ENCODE measurements at regions not wholly inside any gene's neighbourhood (a gene's known extent, or its start where the extent isn't known, plus 50 kb on each side); places are given as distances from the start of the nearest gene placed in this dataset.
"Not testable (repeated sequence)": the region's sequence is repeated elsewhere in the genome, so short reads cannot be mapped to it uniquely, and the experiment has no call there.

- DNase-seq (ENCODE audit: low spot score) = no peak
Measured at GRCh38 chr19:28632371-28633080, 580.4 kb downstream of the UQCRFS1 start.

DNA sequence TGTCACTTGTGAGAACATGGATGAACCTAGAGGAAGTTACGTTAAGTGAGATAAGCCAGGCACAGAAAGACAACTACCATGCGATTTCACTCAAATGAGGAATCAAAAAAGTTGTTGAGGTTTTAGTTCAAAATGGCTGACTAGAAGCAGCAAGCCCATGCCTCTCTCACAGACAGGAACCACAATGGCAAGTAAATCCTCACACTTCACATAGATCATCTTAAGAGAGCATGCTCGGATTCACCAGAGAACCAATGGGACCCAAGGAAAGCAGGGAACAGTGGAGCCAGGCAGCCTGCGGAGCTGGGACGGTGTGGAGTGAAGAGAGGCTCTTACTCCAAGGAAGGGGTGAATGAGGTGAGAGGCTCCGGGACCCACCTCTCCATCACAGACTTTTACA, 581.0 kb downstream of the UQCRFS1 start:
- no peak for DNase-seq (ENCODE audit: low spot score)

GRCh38 chr19:28627669-28628068, 585.3 kb downstream of the UQCRFS1 start:
- DNase-seq (ENCODE audit: low spot score) = no peak

GRCh38 chr19:28626407-28626806, 586.5 kb downstream of the UQCRFS1 start:
- DNase-seq (ENCODE audit: low spot score) = not testable (repeated sequence)

DNA sequence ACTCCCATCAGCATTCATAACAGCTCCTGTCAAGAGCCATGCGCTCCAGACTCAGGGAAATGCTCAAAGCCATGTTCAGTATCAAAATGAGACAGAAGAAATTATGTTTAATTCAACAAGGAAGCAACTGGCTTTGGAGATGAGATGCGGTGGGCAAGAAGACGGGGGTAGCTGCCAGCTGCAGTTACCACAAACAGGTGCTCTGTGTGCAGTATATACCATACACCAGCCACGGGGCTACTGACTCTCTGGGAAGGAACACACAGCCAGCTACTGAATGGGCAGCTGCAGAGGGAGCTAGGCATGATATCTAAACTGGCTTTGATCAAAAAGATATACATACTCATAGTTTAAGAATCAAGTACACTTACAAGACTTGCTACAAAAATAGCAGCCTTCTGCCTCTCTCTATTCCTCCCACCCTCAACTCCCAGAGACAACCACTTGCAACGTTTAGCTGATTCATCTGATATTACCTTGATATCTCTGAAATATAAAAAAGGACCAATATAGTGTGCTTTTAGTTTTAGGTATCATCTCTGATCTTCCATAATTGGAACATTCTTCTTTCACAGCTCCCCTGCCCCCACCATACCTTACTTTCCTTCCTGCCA, 593.0 kb downstream of the UQCRFS1 start:
- DNase-seq (ENCODE audit: low spot score) = no peak

GRCh38 chr19:28618504-28618903, 594.4 kb downstream of the UQCRFS1 start:
- no peak for DNase-seq (ENCODE audit: low spot score)

DNA sequence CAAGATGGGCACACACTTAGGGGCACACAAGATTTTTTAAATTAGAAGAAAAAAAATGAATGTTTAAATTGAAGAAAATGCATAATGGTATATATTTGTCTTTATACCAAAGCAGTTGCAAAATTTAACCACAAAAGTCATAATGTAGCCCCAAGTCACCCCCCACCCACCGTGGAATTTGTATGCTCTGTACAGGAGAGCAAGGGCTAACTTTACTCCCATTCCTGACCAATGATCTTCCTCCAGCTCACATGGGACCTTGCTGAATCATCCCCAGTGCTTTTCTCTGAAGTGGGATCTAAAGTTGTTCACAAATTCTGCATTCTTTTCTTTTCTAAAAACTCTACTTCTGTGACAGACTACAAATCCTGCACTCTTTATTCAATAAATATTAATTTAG, 597.0 kb downstream of the UQCRFS1 start:
- no peak for DNase-seq (ENCODE audit: low spot score)

DNA sequence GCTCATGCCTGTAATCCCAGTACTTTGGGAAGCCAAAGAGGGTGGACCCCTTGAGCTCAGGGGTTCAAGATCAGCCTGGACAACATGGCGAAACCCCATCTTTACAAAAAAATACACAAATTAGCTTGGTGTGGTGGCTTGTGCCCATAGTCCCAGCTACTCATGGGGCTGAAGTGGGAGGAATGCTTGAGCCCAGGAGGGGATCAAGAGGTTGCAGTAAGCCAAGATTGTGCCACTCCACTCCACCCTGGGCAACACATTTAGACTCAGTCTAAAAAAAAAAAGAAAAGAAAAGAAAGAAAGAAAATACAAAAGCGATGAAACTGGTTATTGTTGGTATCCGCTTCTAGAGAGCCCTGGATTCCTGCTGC, 597.4 kb downstream of the UQCRFS1 start:
- no peak for DNase-seq (ENCODE audit: low spot score)

GRCh38 chr19:28614634-28615545, 598.1 kb downstream of the UQCRFS1 start:
- no peak for DNase-seq (ENCODE audit: low spot score)

- DNase-seq (ENCODE audit: low spot score) = no peak
Measured at GRCh38 chr19:28612275-28612769, 600.6 kb downstream of the UQCRFS1 start.

DNA sequence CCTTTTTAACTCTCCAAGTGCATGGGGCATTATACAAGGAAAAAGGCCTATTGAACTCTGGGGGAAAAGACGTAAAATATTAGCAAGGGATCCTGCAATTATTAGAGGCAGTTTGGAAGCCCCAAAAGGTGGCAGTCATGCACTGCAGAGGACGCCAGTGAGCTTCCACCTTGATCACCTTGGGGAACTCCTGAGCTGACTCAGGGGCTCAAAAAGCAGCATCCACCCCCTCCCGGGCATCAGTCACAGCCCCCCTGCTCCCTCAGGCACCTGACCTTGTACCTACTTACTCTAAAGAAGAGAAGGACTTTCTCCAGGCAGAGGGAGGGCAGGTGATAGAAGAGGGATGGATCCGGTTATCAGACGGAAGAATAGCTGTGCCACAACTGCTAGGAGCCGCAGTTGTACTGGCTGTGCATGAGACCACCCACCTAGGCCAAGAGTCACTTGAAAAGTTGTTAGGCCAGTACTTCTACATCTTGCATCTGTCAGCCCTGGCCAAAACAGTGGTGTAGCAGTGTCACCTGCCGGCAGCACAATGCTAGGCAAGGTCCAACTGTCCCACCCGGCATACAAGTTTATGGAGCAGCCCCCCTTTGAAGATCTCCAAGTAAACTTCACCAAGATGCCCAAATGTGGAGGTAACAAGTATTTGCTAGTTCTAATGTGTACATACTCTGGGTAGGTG, 601.6 kb downstream of the UQCRFS1 start:
- DNase-seq (ENCODE audit: low spot score) = not testable (repeated sequence)

- no peak for DNase-seq (ENCODE audit: low spot score)
Measured at GRCh38 chr19:28610731-28611130, 602.2 kb downstream of the UQCRFS1 start.

- no peak for DNase-seq (ENCODE audit: low spot score)
Measured at GRCh38 chr19:28609944-28610343, 603.0 kb downstream of the UQCRFS1 start.

GRCh38 chr19:28609091-28609755, 603.7 kb downstream of the UQCRFS1 start:
- no peak for DNase-seq (ENCODE audit: low spot score)

GRCh38 chr19:28608292-28608691, 604.7 kb downstream of the UQCRFS1 start:
- DNase-seq (ENCODE audit: low spot score) = no peak

- DNase-seq (ENCODE audit: low spot score) = no peak
Measured at GRCh38 chr19:28607066-28607583, 605.8 kb downstream of the UQCRFS1 start.

DNA sequence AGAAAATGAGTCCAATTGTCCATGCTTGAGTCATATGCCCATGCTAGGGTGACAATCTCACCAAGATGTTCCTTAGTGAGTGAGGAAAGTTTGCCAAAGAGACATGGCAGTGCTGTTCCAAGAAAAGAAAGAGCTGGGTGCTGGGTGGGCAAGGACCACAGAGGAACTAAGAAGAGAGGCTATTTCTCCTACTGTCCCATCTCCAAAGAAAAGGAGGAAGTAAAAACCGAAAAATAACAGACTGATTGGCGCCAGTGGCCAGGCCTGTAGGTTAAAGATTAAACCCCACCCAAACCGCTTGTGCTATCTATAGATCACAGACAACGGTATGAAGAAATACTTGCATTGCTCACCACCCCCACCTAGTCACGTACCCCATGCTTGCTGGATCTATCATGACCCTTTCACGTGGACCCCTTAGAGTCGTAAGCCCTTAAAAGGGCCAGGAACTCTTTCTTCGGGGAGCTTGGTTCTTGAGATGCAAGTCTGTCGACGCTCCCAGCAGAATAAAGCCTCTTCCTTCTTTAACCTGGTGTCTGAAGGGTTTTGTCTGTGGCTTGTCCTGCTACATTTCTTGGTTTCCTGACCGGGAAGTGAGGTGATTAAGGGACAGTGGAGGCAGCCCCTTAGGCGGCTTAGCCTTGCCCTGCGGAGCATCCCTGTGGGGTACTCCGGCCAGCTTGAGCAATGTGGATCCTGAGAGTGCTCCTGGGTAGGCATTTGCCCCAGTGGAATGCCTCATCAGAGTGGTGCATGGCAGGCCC, 606.5 kb downstream of the UQCRFS1 start:
- DNase-seq (ENCODE audit: low spot score) = no peak

DNA sequence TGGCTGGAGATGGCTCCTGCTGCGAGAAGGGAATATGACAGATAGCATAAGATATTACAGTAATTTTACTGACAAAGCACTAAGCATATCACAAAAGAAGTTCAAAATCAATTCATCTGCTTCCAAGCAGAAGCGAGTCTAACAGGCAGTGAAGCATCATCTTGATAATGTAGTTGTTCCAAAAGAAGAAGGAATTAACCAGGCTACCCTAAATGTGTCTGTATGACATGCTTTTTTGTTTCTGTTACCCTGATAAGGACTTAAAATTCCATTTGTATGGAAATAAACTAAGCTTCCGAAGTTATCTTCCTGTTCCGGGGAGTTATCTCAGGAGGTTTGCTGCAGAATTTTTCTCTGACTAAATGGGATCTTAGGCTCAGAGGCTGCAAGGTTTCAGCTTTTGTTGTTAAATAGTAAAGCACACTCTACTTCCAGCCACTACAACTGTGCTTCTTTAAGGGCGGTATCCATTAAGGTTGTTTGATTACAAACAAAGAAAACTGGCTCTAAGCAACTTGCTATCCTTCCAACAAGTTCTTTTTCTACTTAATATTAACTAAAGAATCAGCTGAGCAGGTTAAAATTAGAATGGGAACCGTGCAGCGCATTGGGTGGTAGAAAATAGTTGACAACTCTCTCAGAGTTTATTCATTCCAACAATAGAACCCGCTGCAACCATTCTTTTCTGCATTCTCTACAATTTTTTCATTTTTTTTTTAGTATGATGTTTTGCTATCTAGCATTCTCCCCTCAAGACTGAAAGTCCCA, 607.3 kb downstream of the UQCRFS1 start:
- DNase-seq (ENCODE audit: low spot score) = no peak

- DNase-seq (ENCODE audit: low spot score) = no peak
Measured at GRCh38 chr19:28603453-28603852, 609.5 kb downstream of the UQCRFS1 start.

Measured in left forelimb (tissue), 1 donor.